ENCODE measurements at regions not wholly inside any gene's neighbourhood (a gene's known extent, or its start where the extent isn't known, plus 50 kb on each side); places are given as distances from the start of the nearest gene placed in this dataset.

DNA sequence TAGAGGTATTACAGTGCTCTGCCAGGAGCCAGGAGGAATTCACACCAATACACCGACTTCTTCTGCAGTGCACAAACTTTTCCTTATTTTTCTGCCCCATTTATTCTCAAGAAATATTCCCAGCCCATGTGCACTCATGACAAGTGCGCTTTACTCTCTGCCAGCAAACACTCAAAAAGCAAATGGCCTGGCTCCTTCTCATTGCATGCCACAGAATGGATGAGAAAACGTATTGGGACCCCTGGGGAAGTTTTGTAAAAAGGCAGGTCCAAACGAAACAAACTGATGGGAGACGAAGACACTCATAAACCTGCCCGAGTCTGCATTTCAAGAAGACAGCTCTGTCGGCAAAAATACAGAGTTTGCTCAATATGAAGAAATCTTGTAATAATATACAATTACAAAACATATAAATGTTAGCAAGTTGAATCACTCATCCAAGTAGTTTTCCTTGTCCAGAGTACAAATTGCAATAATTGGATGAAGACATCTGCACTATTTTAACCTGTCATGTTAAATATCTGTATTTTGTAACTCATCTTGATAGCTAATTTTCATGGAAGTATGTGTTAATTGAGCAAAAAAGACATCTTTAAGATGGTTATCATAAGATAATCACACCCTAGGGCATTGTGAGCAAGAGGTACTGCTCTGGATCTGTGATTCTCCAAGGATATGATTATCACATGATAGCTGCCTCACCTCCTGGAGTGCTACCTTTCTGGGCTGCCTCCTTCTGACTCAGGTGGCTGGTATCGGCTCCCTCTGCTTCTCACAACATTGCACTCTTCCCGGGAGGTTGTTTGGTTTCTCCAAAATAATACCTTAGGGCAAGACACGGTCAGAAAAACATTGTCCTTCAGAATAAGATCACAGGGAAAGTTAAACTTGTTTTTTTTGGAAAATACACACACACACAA, 260.8 kb upstream of the G2E3 start:
- H2AFZ ChIP-seq (ENCODE audit: low read length), result no peak overlapping the region
- no peaks in the 10 kb centered on the region for H3K9me2 ChIP-seq (replicated peaks; ENCODE audit: low read length)
- H3K9ac ChIP-seq (ENCODE audit: low read length), result no peak overlapping the region
- H3K79me2 ChIP-seq (ENCODE audit: low read length), result no peaks in the 10 kb centered on the region
- peaks cover 22% of the 10 kb centered on the region; the same call in 1 of the 2 replicates for H3K27me3 ChIP-seq (ENCODE audit: low read length)
- H3K9me3 ChIP-seq (ENCODE audit: low read length), result no peaks in the 10 kb centered on the region
- no peaks in the 10 kb centered on the region for H4K20me1 ChIP-seq (ENCODE audit: low read length)
- no peak overlapping the region for H3K27ac ChIP-seq (ENCODE audit: low read length)
- ChIA-PET CTCF (no interaction called here), POLR2A (ENCODE audit: unreplicated experiment) (no interaction called here)
- no peaks in the 10 kb centered on the region for H3K4me1 ChIP-seq (ENCODE audit: insufficient read depth, low read length)
- BruUV-seq (replicated peaks), result no TSS peak
- H3K36me3 ChIP-seq (ENCODE audit: low read depth, low read length), result no peaks in the 10 kb centered on the region
- TF ChIP-seq EZH2phosphoT487 (IDR thresholded peaks at IDR 0.05; ENCODE audit: borderline replicate concordance, low read length) (no peak), EZH2 (IDR thresholded peaks at IDR 0.05; ENCODE audit: low read length, unreplicated experiment) (no peak)
- TF ChIP-seq, protein P1, sequence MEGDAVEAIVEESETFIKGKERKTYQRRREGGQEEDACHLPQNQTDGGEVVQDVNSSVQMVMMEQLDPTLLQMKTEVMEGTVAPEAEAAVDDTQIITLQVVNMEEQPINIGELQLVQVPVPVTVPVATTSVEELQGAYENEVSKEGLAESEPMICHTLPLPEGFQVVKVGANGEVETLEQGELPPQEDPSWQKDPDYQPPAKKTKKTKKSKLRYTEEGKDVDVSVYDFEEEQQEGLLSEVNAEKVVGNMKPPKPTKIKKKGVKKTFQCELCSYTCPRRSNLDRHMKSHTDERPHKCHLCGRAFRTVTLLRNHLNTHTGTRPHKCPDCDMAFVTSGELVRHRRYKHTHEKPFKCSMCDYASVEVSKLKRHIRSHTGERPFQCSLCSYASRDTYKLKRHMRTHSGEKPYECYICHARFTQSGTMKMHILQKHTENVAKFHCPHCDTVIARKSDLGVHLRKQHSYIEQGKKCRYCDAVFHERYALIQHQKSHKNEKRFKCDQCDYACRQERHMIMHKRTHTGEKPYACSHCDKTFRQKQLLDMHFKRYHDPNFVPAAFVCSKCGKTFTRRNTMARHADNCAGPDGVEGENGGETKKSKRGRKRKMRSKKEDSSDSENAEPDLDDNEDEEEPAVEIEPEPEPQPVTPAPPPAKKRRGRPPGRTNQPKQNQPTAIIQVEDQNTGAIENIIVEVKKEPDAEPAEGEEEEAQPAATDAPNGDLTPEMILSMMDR (conservative IDR thresholded peaks at IDR 0.05; ENCODE audit: low read depth, low read length), result no peak
- H3F3A ChIP-seq (ENCODE audit: low read length, unreplicated experiment), result no peaks in the 10 kb centered on the region
- no peak overlapping the region for H3K4me3 ChIP-seq (ENCODE audit: low read length)
- no peak overlapping the region for H3K4me2 ChIP-seq (ENCODE audit: low read length)
- no peak for ATAC-seq
- no peak for DNase-seq
- intact Hi-C loops (cut with micrococcal nuclease), result no loop called here

DNA sequence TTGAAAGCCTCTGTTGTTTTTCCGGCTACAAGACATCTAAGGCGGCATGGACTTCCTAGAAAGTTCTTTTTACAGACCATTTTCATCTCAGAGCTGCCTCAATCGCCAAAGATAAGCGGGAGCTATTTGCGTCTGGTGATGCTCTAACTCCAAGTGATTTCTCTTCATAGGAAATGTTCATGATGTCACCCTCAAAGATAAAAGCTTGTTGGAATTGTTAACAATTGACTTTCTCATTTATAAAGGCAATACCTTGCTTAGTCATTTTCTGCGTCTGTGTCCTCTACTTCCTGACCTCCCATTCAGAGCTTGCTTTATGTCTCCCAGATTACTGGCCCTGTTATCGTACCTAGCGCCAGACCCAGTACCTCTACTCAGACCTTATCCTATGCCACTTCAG, 259.0 kb upstream of the G2E3 start:
- Histone ChIP-seq H3K9me3 (ENCODE audit: low read length) (no peaks in the 10 kb centered on the region), H4K20me1 (ENCODE audit: low read length) (no peaks in the 10 kb centered on the region), H3K27ac (ENCODE audit: low read length) (no peak overlapping the region), H3K36me3 (ENCODE audit: low read depth, low read length) (no peaks in the 10 kb centered on the region), H3K9ac (ENCODE audit: low read length) (no peak overlapping the region), H3F3A (ENCODE audit: low read length, unreplicated experiment) (no peaks in the 10 kb centered on the region), H3K4me2 (ENCODE audit: low read length) (no peak overlapping the region), H3K4me3 (ENCODE audit: low read length) (no peak overlapping the region), H3K9me2 (replicated peaks; ENCODE audit: low read length) (no peaks in the 10 kb centered on the region), H3K27me3 (ENCODE audit: low read length) (peaks cover 40% of the 10 kb centered on the region), H3K4me1 (ENCODE audit: insufficient read depth, low read length) (no peaks in the 10 kb centered on the region), H3K79me2 (ENCODE audit: low read length) (no peaks in the 10 kb centered on the region), H2AFZ (ENCODE audit: low read length) (no peak overlapping the region)
- DNase-seq, result no peak
- TF ChIP-seq EZH2 (IDR thresholded peaks at IDR 0.05; ENCODE audit: low read length, unreplicated experiment) (no peak), EZH2phosphoT487 (IDR thresholded peaks at IDR 0.05; ENCODE audit: borderline replicate concordance, low read length) (no peak)
- TF ChIP-seq, protein P1 (conservative IDR thresholded peaks at IDR 0.05; ENCODE audit: low read depth, low read length), result no peak
- BruUV-seq (replicated peaks), result no TSS peak
- POLR2A ChIA-PET (ENCODE audit: unreplicated experiment), result no interaction called here
- intact Hi-C loops (cut with micrococcal nuclease), result no loop called here
- ATAC-seq, result no peak
- CTCF ChIA-PET, result no interaction called here

- no peaks in the 10 kb centered on the region for H3K9me2 ChIP-seq (replicated peaks; ENCODE audit: low read length)
- DNase-seq (no peak), ATAC-seq (no peak)
- H2AFZ ChIP-seq (ENCODE audit: low read length), result no peak overlapping the region
- CTCF ChIA-PET, result no interaction called here
- no peaks in the 10 kb centered on the region for H3K9me3 ChIP-seq (ENCODE audit: low read length)
- no peaks in the 10 kb centered on the region for H3K79me2 ChIP-seq (ENCODE audit: low read length)
- no peaks in the 10 kb centered on the region for H3K4me1 ChIP-seq (ENCODE audit: insufficient read depth, low read length)
- POLR2A ChIA-PET (ENCODE audit: unreplicated experiment), result no interaction called here
- TF ChIP-seq EZH2 (IDR thresholded peaks at IDR 0.05; ENCODE audit: low read length, unreplicated experiment) (no peak), EZH2phosphoT487 (IDR thresholded peaks at IDR 0.05; ENCODE audit: borderline replicate concordance, low read length) (no peak)
- TF ChIP-seq, protein P1 (conservative IDR thresholded peaks at IDR 0.05; ENCODE audit: low read depth, low read length), result no peak
- H3K36me3 ChIP-seq (ENCODE audit: low read depth, low read length), result no peaks in the 10 kb centered on the region
- H4K20me1 ChIP-seq (ENCODE audit: low read length), result no peaks in the 10 kb centered on the region
- H3F3A ChIP-seq (ENCODE audit: low read length, unreplicated experiment), result no peaks in the 10 kb centered on the region
- no peak overlapping the region for H3K4me3 ChIP-seq (ENCODE audit: low read length)
- BruUV-seq (replicated peaks), result no TSS peak
- peaks cover 52% of the 10 kb centered on the region for H3K27me3 ChIP-seq (ENCODE audit: low read length)
- H3K9ac ChIP-seq (ENCODE audit: low read length), result no peak overlapping the region
- no peak overlapping the region for H3K27ac ChIP-seq (ENCODE audit: low read length)
- intact Hi-C loops (cut with micrococcal nuclease), result no loop called here
- no peak overlapping the region for H3K4me2 ChIP-seq (ENCODE audit: low read length)
Measured at GRCh38 chr14:30303350-30303749, 255.6 kb upstream of the G2E3 start.
